Hepatocyte (in vitro differentiated cells): ENCODE measurements at regions not wholly inside any gene's neighbourhood (a gene's known extent, or its start where the extent isn't known, plus 50 kb on each side); places are given as distances from the start of the nearest gene placed in this dataset.

Source experiments
- EZH2 ChIP-seq: fragments of 200-600 bp; sonication (generic); IDR thresholded peaks from 2 replicates; pipeline ENCODE4 v1.6.1; 2016; ENCODE audit warnings: antibody characterized with exemption, mild to moderate bottlenecking, borderline replicate concordance
- TF ChIP-seq, protein P1 (sequence below): fragments of 200-600 bp; sonication (generic); IDR thresholded peaks from 2 replicates; pipeline ENCODE4 v1.5.1; 2016; ENCODE audit warnings: antibody characterized with exemption, mild to moderate bottlenecking; ENCODE audit not compliant: poor library complexity

DNA sequence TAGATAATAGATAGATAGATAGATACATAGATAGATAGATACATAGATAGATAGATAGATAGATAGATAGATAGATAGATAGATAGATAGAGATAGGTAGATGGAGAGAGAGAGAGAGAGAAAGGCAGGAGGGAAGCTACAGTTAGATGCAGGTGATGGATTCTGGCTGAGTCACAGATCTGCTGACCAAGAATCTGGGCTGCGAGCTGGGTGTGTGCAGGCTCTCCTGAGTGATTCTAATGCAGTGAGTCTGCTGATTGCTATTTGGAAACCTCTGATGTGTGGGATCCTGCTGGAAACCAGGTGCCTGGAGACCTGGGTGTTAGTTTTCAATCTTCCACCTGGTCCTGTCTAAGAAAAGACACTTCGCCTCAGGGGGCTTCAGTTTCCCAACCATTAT lies 1441.8 kb downstream of the TBC1D22A start:
- TF ChIP-seq, protein P1, sequence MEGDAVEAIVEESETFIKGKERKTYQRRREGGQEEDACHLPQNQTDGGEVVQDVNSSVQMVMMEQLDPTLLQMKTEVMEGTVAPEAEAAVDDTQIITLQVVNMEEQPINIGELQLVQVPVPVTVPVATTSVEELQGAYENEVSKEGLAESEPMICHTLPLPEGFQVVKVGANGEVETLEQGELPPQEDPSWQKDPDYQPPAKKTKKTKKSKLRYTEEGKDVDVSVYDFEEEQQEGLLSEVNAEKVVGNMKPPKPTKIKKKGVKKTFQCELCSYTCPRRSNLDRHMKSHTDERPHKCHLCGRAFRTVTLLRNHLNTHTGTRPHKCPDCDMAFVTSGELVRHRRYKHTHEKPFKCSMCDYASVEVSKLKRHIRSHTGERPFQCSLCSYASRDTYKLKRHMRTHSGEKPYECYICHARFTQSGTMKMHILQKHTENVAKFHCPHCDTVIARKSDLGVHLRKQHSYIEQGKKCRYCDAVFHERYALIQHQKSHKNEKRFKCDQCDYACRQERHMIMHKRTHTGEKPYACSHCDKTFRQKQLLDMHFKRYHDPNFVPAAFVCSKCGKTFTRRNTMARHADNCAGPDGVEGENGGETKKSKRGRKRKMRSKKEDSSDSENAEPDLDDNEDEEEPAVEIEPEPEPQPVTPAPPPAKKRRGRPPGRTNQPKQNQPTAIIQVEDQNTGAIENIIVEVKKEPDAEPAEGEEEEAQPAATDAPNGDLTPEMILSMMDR = no peak
- TF ChIP-seq EZH2 = no peak
